ENCODE measurements at regions not wholly inside any gene's neighbourhood (a gene's known extent, or its start where the extent isn't known, plus 50 kb on each side); places are given as distances from the start of the nearest gene placed in this dataset.

- no peak for ATAC-seq
These were observed 87.9 kb upstream of the ZNF507 start for GRCh38 chr19:32257326-32258073.

DNA sequence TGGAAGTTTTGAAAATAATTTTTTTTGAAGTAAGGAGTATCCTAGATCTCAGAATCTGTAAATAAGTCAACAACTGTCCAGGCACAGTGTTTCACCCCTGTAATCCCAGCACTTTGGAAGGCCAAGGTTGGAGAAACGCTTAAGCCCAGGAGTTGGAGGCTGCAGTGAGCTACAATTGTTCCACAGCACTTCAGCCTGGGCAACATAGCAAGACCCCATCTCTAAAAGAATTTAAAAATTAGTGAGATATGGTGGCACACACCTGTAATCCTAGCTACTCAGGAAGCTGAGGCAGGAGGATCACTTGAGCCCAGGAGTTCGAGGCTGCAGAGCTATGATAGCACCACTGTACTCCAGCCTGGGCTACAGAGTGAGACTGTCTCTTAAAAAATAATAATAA is 87.2 kb upstream of the ZNF507 start:
- no peak for ATAC-seq

DNA sequence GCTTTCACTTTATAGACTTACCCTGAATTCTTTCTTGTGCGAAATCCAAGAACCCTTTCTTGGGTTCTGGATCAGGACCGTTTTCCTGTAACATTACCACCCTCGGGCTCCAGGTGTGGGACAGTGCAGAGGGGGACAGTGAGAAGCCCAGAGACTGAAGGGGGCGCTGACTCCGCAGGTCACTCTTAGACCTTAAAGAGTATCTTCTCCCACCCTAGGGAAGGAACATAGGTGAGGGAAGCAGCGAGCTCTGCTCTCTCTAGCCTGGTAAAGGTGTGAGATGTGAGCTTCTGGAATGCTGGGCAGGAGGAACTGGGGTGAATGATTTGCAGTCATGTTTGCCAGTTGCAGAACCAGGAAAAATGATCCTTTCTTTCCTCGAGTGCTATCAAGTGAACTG is 80.8 kb upstream of the ZNF507 start:
- ATAC-seq: no peak

DNA sequence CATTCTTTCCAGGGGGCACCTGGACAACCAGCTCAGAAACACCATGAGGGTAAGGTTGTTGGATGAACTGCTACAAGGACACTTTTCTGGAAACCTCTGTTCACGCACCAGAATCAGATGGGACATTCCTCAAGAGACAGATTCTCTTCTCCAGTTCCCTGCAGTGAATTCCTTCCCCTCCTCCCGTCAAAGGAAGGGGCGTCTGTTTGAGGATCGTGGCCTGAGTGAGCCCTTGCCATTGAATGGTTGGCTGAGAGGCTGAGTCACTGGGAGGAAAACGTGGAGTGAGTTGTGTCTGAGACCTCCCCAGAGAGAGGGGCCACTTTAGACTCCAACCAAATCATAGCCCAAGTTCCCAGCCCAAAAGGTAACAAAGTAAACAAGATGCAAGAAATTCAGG is 79.4 kb upstream of the ZNF507 start:
- no peak for ATAC-seq

GRCh38 chr19:32266460-32266859 is 79.0 kb upstream of the ZNF507 start:
- ATAC-seq: no peak

GRCh38 chr19:32268381-32268780 is 77.0 kb upstream of the ZNF507 start:
- ATAC-seq: no peak

DNA sequence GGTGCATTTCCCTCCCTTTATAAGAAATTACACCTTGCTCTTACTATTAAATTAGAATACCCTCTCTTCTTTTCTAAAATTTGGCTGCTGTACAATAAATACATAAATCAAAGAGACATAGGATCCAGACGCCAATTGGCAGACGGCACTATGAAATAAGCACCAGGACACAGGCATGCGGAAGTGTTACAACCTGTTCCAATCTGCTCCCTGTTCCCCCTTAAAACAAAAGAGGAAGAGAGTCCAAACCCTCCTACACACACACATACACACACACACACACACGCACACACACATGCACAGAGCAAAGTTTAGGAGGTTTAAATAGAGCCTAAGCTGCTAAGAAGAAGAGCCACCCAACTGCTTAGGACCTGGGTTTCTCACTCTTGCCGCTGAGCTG is 75.6 kb upstream of the ZNF507 start:
- ATAC-seq: no peak

DNA sequence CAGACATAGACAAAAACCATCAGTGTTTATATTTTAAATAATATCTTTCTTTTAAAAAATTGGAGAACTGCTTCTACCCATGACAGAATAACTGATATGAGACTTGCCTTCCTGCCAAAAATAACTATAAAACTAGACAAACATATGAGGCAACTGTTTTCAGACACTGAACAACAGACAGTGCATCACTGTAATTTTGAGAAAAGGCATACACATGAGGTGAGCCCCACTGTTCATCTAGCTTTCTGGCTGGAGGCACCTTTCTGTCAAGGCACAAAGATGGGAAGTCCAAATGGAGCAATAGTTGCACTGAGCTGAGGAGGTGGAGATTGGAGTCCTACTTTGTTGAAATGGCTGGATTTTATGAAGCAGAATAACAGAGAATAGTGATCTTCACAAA is 71.9 kb upstream of the ZNF507 start:
- ATAC-seq: no peak

DNA sequence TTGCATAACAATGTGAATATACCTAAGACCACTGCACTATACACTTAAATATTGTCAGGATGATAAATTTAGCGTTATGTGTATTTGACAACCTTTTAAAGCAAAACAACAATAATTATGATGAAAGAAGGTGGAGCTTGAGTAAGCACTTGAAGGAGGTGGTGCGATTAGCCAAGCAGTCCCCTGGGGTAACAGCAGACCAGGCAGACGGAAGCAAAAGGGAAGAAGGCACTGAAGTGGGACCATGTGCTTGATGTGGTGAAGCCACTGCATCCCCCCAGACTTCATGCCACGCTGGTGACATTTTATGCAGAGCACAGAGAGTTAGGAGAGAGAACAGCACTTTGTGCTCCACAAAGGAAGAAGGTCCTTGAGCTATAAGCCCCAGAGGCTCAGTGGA is 58.3 kb upstream of the ZNF507 start:
- ATAC-seq: no peak

GRCh38 chr19:32287811-32288227 is 57.6 kb upstream of the ZNF507 start:
- ATAC-seq: peak; percentile 28

DNA sequence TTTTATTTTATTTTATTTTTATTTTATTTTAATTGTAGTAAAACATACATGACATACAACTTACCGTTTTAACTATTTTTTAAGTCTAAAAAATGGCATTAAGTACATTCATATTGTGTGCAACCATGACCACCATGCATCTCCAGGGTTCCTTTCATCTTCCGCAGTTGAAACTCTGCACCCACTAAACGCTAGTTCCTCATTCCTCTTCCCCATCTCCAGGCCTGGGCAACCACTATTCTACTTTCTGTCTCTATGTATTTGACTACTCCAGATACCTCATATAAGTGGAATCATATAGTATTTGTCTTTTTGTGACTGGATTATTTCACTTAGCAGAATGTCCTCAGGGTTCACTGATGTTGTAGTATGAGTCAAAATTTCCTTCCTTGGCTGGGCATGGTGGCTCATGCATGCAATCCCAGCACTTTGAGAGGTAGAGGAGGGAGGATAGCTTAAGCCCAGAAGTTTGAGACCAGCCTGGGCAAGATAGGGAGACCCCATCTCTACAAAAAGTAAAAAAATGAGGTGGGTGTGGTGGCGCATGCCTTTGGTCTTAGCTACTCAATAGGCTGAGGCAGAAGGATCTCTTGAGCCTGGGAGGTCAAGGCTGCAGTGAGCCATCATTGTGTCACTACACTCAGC is 55.7 kb upstream of the ZNF507 start:
- no peak for ATAC-seq

DNA sequence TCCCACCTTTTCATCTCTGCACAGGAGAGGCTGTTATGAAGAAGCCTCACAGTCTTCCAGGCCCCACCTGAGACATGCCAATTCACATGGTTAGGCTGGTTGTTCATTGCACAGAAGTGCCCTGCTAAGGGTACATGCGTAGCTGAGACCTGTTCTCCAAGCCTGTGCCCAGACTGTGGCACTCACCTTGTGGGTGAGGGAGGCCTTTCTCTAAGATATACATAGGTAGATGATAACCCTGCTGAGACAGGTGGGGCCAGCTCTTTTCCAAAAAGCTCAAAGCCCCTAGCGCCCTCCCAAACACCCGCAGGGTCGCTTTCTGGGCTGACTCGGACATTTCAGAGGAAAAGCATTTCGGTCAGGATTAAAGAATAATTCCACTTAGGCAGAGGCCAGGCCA is 53.5 kb upstream of the ZNF507 start:
- no peak for ATAC-seq

DNA sequence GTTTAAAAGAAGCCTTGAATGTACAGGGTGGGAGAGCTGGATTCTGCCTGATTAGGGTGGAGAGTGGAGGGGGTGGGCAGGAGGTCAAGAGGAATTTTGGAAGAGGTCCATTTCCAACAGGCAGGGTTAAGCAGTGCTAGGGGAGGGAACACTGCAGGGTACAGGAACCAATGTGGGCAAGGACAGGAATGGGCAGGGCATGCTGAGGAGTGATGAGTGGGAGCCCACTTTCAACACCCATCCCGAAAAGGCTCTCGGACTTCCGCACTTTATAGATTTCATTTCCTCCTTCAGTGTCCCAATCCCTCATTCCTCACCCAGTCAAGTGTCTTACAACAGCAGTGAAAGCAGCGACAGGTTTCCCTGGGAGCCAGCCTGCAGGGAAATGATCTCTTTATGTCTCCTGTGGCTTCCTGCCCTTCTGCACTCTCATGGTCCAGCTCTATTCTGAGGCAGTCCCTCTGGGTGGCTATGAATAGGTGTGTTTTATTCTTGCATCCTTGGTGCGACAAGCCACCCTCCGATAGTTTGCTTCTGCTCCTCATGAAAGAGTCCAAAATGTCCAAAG is 50.5 kb upstream of the ZNF507 start:
- ATAC-seq: no peak

Measured in esophagus mucosa (tissue), 1 donor.